GM12878 (cell line): ENCODE measurements at regions not wholly inside any gene's neighbourhood (a gene's known extent, or its start where the extent isn't known, plus 50 kb on each side); places are given as distances from the start of the nearest gene placed in this dataset.

ENCODE experiments used
- CHD2 ChIP-seq: IDR thresholded peaks from 2 replicates; pipeline ENCODE4 v1.6.1; 2011; ENCODE audit warnings: low read depth, low read length, improper control_type of control experiment, borderline replicate concordance
- HDAC2 ChIP-seq: fragments of 200-600 bp; sonication (generic); IDR thresholded peaks from 2 replicates; pipeline ENCODE4 v1.6.1; 2017
- TCF7 ChIP-seq: IDR thresholded peaks from 2 replicates; pipeline ENCODE4 v1.6.1; 2014; ENCODE audit warnings: antibody characterized with exemption, borderline replicate concordance
- WRNIP1 ChIP-seq: IDR thresholded peaks from 2 replicates; pipeline ENCODE4 v1.6.1; 2011; ENCODE audit warnings: low read depth, low read length, improper control_type of control experiment, borderline replicate concordance
- ZNF274 ChIP-seq: IDR thresholded peaks from one replicate; pipeline ENCODE4 v1.8.0; 2011; ENCODE audit not compliant: insufficient read length, insufficient read depth
- TF ChIP-seq, protein P1 (sequence below), 3 experiments: IDR thresholded peaks in 2 of 3; conservative IDR thresholded peaks in 1 of 3; 2 replicates each; pipeline ENCODE4 v1.5.1; 2011; ENCODE audit warnings: low read depth in 3 of 3, low read length in 3 of 3, mild to moderate bottlenecking in 3 of 3, control low read depth in 2 of 3, moderate library complexity in 2 of 3, inconsistent platforms in 1 of 3, mixed read lengths in 1 of 3; ENCODE audit not compliant: control insufficient read depth in 2 of 3, insufficient read depth in 1 of 3; ENCODE audit errors: extremely low read depth in 1 of 3
- TF ChIP-seq, protein P2 (sequence below): fragments of 450-650 bp; formaldehyde crosslinking; IDR thresholded peaks from 2 replicates; pipeline ENCODE4 v1.5.0; 2022; ENCODE audit warnings: mild to moderate bottlenecking, missing genetic modification characterization
- TF ChIP-seq, protein P3 (sequence below): fragments of 450-650 bp; IDR thresholded peaks from 2 replicates; pipeline ENCODE4 v1.6.1; 2014; ENCODE audit warnings: mild to moderate bottlenecking

DNA sequence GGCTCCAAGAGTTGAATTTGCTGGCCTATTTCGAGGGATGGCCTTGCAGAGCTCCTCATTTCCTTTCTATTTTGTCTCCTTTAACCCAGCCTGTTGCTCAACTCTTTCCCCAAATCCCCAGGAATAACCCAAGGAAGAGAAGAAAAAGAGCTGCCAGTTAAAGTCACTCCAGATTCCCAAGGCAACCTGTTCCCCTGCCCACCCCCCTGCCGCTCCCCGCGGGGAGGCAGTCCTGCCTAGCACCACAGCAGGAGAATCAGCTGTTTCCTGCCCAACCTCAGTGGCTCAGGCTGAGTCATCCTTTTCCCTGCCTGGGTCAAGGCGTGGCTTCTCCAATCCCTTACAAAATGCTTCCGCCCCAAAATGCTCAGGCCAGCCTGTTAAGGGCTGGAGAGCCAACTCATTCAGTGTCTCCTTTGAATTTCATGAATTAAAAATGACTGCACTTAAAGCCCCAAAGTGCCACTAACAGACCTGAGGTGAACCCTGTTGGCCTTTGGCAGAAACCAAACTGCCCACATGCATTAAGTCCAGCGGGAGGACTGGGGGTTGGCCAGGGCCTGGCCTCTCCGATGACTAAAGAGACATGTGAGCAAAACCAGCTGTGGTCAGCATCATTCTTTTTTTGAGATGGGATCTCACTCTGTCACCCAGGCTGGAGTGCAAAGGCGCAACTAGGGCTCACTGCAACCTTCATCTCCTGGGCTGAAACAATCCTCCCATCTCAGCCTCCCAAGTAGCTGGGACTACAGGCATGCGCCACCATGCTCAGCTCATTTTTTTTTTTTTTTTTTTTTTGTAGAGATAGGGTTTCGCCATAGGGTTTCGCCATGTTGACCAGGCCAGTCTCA, 83.2 kb upstream of the KIF5B start:
- TF ChIP-seq, protein P1, sequence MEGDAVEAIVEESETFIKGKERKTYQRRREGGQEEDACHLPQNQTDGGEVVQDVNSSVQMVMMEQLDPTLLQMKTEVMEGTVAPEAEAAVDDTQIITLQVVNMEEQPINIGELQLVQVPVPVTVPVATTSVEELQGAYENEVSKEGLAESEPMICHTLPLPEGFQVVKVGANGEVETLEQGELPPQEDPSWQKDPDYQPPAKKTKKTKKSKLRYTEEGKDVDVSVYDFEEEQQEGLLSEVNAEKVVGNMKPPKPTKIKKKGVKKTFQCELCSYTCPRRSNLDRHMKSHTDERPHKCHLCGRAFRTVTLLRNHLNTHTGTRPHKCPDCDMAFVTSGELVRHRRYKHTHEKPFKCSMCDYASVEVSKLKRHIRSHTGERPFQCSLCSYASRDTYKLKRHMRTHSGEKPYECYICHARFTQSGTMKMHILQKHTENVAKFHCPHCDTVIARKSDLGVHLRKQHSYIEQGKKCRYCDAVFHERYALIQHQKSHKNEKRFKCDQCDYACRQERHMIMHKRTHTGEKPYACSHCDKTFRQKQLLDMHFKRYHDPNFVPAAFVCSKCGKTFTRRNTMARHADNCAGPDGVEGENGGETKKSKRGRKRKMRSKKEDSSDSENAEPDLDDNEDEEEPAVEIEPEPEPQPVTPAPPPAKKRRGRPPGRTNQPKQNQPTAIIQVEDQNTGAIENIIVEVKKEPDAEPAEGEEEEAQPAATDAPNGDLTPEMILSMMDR (IDR thresholded peaks at IDR 0.05 in 2 of 3, conservative IDR thresholded peaks at IDR 0.05 in 1 of 3; ENCODE audit: control insufficient read depth in 2 of 3, extremely low read depth in 1 of 3, insufficient read depth in 1 of 3, low read depth in 3 of 3, low read length in 3 of 3), result no peak
- TF ChIP-seq TCF7 (no peak), ZNF274 (no peak), HDAC2 (no peak), CHD2 (no peak), WRNIP1 (no peak)
- TF ChIP-seq, protein P2, sequence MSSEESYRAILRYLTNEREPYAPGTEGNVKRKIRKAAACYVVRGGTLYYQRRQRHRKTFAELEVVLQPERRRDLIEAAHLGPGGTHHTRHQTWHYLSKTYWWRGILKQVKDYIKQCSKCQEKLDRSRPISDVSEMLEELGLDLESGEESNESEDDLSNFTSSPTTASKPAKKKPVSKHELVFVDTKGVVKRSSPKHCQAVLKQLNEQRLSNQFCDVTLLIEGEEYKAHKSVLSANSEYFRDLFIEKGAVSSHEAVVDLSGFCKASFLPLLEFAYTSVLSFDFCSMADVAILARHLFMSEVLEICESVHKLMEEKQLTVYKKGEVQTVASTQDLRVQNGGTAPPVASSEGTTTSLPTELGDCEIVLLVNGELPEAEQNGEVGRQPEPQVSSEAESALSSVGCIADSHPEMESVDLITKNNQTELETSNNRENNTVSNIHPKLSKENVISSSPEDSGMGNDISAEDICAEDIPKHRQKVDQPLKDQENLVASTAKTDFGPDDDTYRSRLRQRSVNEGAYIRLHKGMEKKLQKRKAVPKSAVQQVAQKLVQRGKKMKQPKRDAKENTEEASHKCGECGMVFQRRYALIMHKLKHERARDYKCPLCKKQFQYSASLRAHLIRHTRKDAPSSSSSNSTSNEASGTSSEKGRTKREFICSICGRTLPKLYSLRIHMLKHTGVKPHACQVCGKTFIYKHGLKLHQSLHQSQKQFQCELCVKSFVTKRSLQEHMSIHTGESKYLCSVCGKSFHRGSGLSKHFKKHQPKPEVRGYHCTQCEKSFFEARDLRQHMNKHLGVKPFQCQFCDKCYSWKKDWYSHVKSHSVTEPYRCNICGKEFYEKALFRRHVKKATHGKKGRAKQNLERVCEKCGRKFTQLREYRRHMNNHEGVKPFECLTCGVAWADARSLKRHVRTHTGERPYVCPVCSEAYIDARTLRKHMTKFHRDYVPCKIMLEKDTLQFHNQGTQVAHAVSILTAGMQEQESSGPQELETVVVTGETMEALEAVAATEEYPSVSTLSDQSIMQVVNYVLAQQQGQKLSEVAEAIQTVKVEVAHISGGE, result no peak
- TF ChIP-seq, protein P3, sequence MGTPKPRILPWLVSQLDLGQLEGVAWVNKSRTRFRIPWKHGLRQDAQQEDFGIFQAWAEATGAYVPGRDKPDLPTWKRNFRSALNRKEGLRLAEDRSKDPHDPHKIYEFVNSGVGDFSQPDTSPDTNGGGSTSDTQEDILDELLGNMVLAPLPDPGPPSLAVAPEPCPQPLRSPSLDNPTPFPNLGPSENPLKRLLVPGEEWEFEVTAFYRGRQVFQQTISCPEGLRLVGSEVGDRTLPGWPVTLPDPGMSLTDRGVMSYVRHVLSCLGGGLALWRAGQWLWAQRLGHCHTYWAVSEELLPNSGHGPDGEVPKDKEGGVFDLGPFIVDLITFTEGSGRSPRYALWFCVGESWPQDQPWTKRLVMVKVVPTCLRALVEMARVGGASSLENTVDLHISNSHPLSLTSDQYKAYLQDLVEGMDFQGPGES, result no peak
